HCT116 (cell line): ENCODE measurements at regions not wholly inside any gene's neighbourhood (a gene's known extent, or its start where the extent isn't known, plus 50 kb on each side); places are given as distances from the start of the nearest gene placed in this dataset.

Experiments
- ATAC-seq: fragments of 200-7000 bp; cut with Tn5 transposase; 2 replicates; pipeline ENCODE4 v1.9.1; 2020; ENCODE audit warnings: mild to moderate bottlenecking, moderate library complexity
- BruUV-seq: library from RNA; stranded (reverse); fragments of 400-500 nt; replicated peaks from 2 replicates; lab custom pipeline; 2021; lab: Mats Ljungman, UMichigan
- CTCF ChIA-PET: fragments of 300-600 bp; sonication (Branson Sonifier 250); formaldehyde crosslinking; loops from one replicate; lab custom pipeline; 2021; ENCODE audit warnings: antibody characterized with exemption; lab: Charles Lee
- POLR2A ChIA-PET: fragments of 300-600, 350-600 bp; sonication (Branson Sonifier 250); formaldehyde crosslinking; loops from one replicate; lab custom pipeline; 2021; ENCODE audit warnings: antibody characterized with exemption; lab: Charles Lee
- RAD21 ChIA-PET, 2 experiments: fragments of 300-600 bp; sonication (Branson Sonifier 250); formaldehyde crosslinking; loops; one replicate each; lab custom pipeline; 2023; ENCODE audit warnings: low total read pairs in 2 of 2; ENCODE audit not compliant: uncharacterized antibody in 2 of 2, unreplicated experiment in 2 of 2, low non-redundant PET in 1 of 2; lab: Charles Lee
- DNase-seq: peaks from one replicate; pipeline ENCODE4 v3.0.0-alpha.2; 2010; ENCODE audit warnings: low read depth, low spot score
- H2AFZ ChIP-seq: fragments of 200-600 bp; shearing (Covaris generic), sonication (generic); 2 replicates; pipeline ENCODE4 v1.6.1; 2017; ENCODE audit warnings: low read depth, mixed run types, mixed read lengths, antibody characterized with exemption, low read length; ENCODE audit not compliant: poor library complexity, severe bottlenecking
- H3K27ac ChIP-seq: 2 replicates; pipeline ENCODE4 v1.5.1; 2012; ENCODE audit warnings: low read depth, low read length
- H3K27me3 ChIP-seq: fragments of 200-600 bp; sonication (generic); 2 replicates; pipeline ENCODE4 v1.6.1; 2016; ENCODE audit warnings: mixed run types, low read length, mixed read lengths; ENCODE audit not compliant: insufficient read depth
- H3K36me3 ChIP-seq, 2 experiments: fragments of 200-500 bp in 1 of 2; fragments of 200-600 bp in 1 of 2; sonication (Bioruptor generic) in 1 of 2; sonication (generic) in 1 of 2; 2 replicates each; pipeline versions ENCODE4 v1.5.1 to v1.6.1; 2014 to 2016; ENCODE audit warnings: low read length in 2 of 2, inconsistent platforms in 1 of 2, mixed read lengths in 1 of 2, mixed run types in 1 of 2; ENCODE audit not compliant: insufficient read depth in 2 of 2, control insufficient read depth in 1 of 2
- H3K4me1 ChIP-seq, 2 experiments: fragments of 200-600 bp in 1 of 2; sonication (generic) in 1 of 2; 2 replicates each; pipeline versions ENCODE4 v1.5.1 to v1.6.1; 2012 to 2017; ENCODE audit warnings: low read length in 2 of 2, inconsistent platforms in 1 of 2, mild to moderate bottlenecking in 1 of 2, mixed read lengths in 1 of 2, mixed run types in 1 of 2, moderate library complexity in 1 of 2; ENCODE audit not compliant: insufficient read depth in 2 of 2, control insufficient read depth in 1 of 2
- H3K4me2 ChIP-seq: fragments of 200-600 bp; sonication (generic); 2 replicates; pipeline ENCODE4 v1.6.1; 2017; ENCODE audit warnings: mixed run types, low read length, mixed read lengths
- H3K4me3 ChIP-seq, 2 experiments: fragments of 200-600 bp in 1 of 2; sonication (generic) in 1 of 2; replicated peaks in 1 of 2; 2 replicates each; pipeline ENCODE4 v1.5.1; 2011 to 2016; ENCODE audit warnings: low read length in 2 of 2, control low read depth in 1 of 2, low read depth in 1 of 2, mild to moderate bottlenecking in 1 of 2, mixed read lengths in 1 of 2, mixed run types in 1 of 2
- H3K79me2 ChIP-seq: fragments of 200-600 bp; sonication (generic); 2 replicates; pipeline ENCODE4 v1.6.1; 2017; ENCODE audit warnings: mild to moderate bottlenecking, mixed run types, low read length, moderate library complexity, mixed read lengths; ENCODE audit not compliant: insufficient read depth
- H3K9ac ChIP-seq: fragments of 200-600 bp; sonication (generic); 2 replicates; pipeline ENCODE4 v1.6.1; 2016; ENCODE audit warnings: low read length, mixed read lengths
- H3K9me2 ChIP-seq: fragments of 200-600 bp; sonication (generic), shearing (Covaris generic); 2 replicates; pipeline ENCODE4 v1.6.1; 2017; ENCODE audit warnings: mixed run types, mild to moderate bottlenecking, moderate library complexity; ENCODE audit not compliant: insufficient read depth
- H3K9me3 ChIP-seq, 2 experiments: fragments of 200-500 bp in 1 of 2; fragments of 200-600 bp in 1 of 2; sonication (Bioruptor generic) in 1 of 2; sonication (generic) in 1 of 2; 2 replicates each; pipeline ENCODE4 v1.6.1; 2014 to 2017; ENCODE audit warnings: low read length in 2 of 2, mixed read lengths in 2 of 2, inconsistent platforms in 1 of 2, low read depth in 1 of 2, mild to moderate bottlenecking in 1 of 2, mixed run types in 1 of 2, moderate library complexity in 1 of 2; ENCODE audit not compliant: control insufficient read depth in 1 of 2, insufficient read depth in 1 of 2
- H4K20me1 ChIP-seq: fragments of 200-600 bp; sonication (generic), shearing (Covaris generic); 2 replicates; pipeline ENCODE4 v1.6.1; 2017; ENCODE audit warnings: mixed run types, mild to moderate bottlenecking, moderate library complexity; ENCODE audit not compliant: insufficient read depth
- CBX3 ChIP-seq: IDR thresholded peaks from 2 replicates; pipeline ENCODE4 v1.6.1; 2012; ENCODE audit warnings: low read depth
- CEBPB ChIP-seq: IDR thresholded peaks from 2 replicates; pipeline ENCODE4 v1.6.1; 2012; ENCODE audit warnings: low read depth
- EGR1 ChIP-seq: IDR thresholded peaks from 2 replicates; pipeline ENCODE4 v1.6.1; 2012; ENCODE audit warnings: low read depth
- ELF1 ChIP-seq: IDR thresholded peaks from 2 replicates; pipeline ENCODE4 v1.6.1; 2012; ENCODE audit warnings: low read depth, borderline replicate concordance
- EZH2phosphoT487 ChIP-seq: fragments of 200-600 bp; IDR thresholded peaks from 2 replicates; pipeline ENCODE4 v1.6.1; 2018; ENCODE audit warnings: antibody characterized with exemption, borderline replicate concordance
- FOSL1 ChIP-seq: IDR thresholded peaks from 2 replicates; pipeline ENCODE4 v1.6.1; 2012; ENCODE audit warnings: low read depth
- POLR2A ChIP-seq: IDR thresholded peaks from 2 replicates; pipeline ENCODE4 v1.7.0; 2011; ENCODE audit warnings: borderline replicate concordance; ENCODE audit not compliant: insufficient read depth, insufficient read length; ENCODE audit errors: extremely low read depth
- POLR2AphosphoS5 ChIP-seq: IDR thresholded peaks from 2 replicates; pipeline ENCODE4 v1.6.1; 2011; ENCODE audit warnings: mild to moderate bottlenecking, low read depth, low read length, moderate library complexity
- RAD21 ChIP-seq: IDR thresholded peaks from 2 replicates; pipeline ENCODE4 v1.6.1; 2012; ENCODE audit warnings: low read depth, mild to moderate bottlenecking
- SIN3A ChIP-seq: IDR thresholded peaks from 2 replicates; pipeline ENCODE4 v1.6.1; 2012; ENCODE audit warnings: low read depth
- SP1 ChIP-seq: IDR thresholded peaks from 2 replicates; pipeline ENCODE4 v1.6.1; 2012; ENCODE audit warnings: low read depth
- TCF7L2 ChIP-seq: IDR thresholded peaks from 2 replicates; pipeline ENCODE4 v1.7.0; 2011; ENCODE audit warnings: borderline replicate concordance, inconsistent platforms; ENCODE audit not compliant: insufficient read depth, insufficient read length; ENCODE audit errors: extremely low read depth
- intact Hi-C: fragments of 100-400 bp; cut with micrococcal nuclease; formaldehyde crosslinking; loops from 2 replicates; pipeline ENCODE4 v1.10.0; 2022
- TF ChIP-seq, protein P1 (sequence below): IDR thresholded peaks from 2 replicates; pipeline ENCODE4 v1.6.1; 2011; ENCODE audit warnings: mild to moderate bottlenecking, low read length, moderate library complexity; ENCODE audit not compliant: insufficient replicate concordance; ENCODE audit errors: extremely low read depth
- TF ChIP-seq, protein P2 (sequence below): IDR thresholded peaks from 2 replicates; pipeline ENCODE4 v1.6.1; 2012

DNA sequence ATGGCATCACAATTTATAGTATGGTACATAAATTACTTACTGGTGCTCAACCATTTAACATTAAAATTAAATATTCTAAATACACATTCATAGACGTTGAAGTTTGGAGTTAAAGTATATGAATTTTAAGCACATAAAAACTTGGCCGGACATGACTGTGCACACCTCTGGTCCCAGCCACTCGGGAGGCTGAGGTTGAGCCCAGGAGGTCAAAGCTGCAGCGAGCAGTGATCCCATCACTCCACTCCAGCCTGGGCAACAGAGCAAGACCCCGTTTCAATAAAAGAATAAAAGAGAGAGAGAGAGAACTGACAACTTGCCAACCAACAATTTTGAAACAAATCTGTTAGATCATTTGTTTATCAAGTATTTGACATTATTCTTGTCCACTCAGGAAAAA is 943.3 kb upstream of the KCND2 start:
- ChIA-PET RAD21 (no interaction called here), POLR2A (no interaction called here), CTCF (no interaction called here)
- no peaks in the 10 kb centered on the region for H3K9me3 ChIP-seq
- BruUV-seq: no TSS peak
- no peak overlapping the region for H3K9ac ChIP-seq
- no peak overlapping the region for H2AFZ ChIP-seq
- intact Hi-C loops: loop anchor here (5.0 kb wide), 1 partner anchor 53 kb away; no protein-coding TSS in a partner anchor
- H3K79me2 ChIP-seq: no peaks in the 10 kb centered on the region
- TF ChIP-seq TCF7L2 (no peak), FOSL1 (no peak), CBX3 (no peak), SP1 (no peak), EGR1 (no peak), CEBPB (no peak), SIN3A (no peak), POLR2AphosphoS5 (no peak), POLR2A (no peak), EZH2phosphoT487 (no peak), RAD21 (no peak), ELF1 (no peak)
- TF ChIP-seq, protein P1, sequence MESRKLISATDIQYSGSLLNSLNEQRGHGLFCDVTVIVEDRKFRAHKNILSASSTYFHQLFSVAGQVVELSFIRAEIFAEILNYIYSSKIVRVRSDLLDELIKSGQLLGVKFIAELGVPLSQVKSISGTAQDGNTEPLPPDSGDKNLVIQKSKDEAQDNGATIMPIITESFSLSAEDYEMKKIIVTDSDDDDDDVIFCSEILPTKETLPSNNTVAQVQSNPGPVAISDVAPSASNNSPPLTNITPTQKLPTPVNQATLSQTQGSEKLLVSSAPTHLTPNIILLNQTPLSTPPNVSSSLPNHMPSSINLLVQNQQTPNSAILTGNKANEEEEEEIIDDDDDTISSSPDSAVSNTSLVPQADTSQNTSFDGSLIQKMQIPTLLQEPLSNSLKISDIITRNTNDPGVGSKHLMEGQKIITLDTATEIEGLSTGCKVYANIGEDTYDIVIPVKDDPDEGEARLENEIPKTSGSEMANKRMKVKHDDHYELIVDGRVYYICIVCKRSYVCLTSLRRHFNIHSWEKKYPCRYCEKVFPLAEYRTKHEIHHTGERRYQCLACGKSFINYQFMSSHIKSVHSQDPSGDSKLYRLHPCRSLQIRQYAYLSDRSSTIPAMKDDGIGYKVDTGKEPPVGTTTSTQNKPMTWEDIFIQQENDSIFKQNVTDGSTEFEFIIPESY: no peak
- TF ChIP-seq, protein P2, sequence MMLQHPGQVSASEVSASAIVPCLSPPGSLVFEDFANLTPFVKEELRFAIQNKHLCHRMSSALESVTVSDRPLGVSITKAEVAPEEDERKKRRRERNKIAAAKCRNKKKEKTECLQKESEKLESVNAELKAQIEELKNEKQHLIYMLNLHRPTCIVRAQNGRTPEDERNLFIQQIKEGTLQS: no peak
- DNase-seq (no peak), ATAC-seq (no peak)
- H4K20me1 ChIP-seq: no peaks in the 10 kb centered on the region
- no peak overlapping the region for H3K27ac ChIP-seq
- no peaks in the 10 kb centered on the region for H3K27me3 ChIP-seq
- H3K4me2 ChIP-seq: no peak overlapping the region
- no peaks in the 10 kb centered on the region for H3K4me1 ChIP-seq
- no peak overlapping the region for H3K4me3 ChIP-seq
- H3K36me3 ChIP-seq: no peaks in the 10 kb centered on the region
- no peaks in the 10 kb centered on the region for H3K9me2 ChIP-seq
